ENCODE measurements at regions not wholly inside any gene's neighbourhood (a gene's known extent, or its start where the extent isn't known, plus 50 kb on each side); places are given as distances from the start of the nearest gene placed in this dataset.

- ATAC-seq = no peak
- Mint-ChIP-seq H3K9me3 (peaks cover 13% of the 10 kb centered on the region), H3K4me3 (no peak overlapping the region), H3K27ac (no peak overlapping the region), H3K27me3 (ENCODE audit: insufficient read depth, low read depth, poor library complexity) (peaks cover 4% of the 10 kb centered on the region), H3K4me1 (peaks cover 16% of the 10 kb centered on the region), H3K36me3 (ENCODE audit: low read depth) (peaks cover 33% of the 10 kb centered on the region)
- Histone ChIP-seq H3K4me1 (ENCODE audit: insufficient read depth) (peaks cover 12% of the 10 kb centered on the region; the same call in 1 of the 2 replicates), H3K27ac (ENCODE audit: low read depth) (no peak overlapping the region), H3K27me3 (ENCODE audit: insufficient read depth) (no peaks in the 10 kb centered on the region), H3K4me2 (no peak overlapping the region), H3K9me2 (ENCODE audit: insufficient read depth) (no peaks in the 10 kb centered on the region), H2AFZ (no peak overlapping the region), H3K79me2 (replicated peaks; ENCODE audit: insufficient read depth) (no peaks in the 10 kb centered on the region), H3F3A (replicated peaks; ENCODE audit: low read depth) (no peaks in the 10 kb centered on the region), H3K36me3 (ENCODE audit: insufficient read depth) (no peaks in the 10 kb centered on the region; the same call in 1 of the 2 replicates), H4K20me1 (replicated peaks; ENCODE audit: insufficient read depth) (no peaks in the 10 kb centered on the region), H3K4me3 (no peak overlapping the region)
- DNase-seq (ENCODE audit: low spot score) = no peak
- TF ChIP-seq, protein P1, sequence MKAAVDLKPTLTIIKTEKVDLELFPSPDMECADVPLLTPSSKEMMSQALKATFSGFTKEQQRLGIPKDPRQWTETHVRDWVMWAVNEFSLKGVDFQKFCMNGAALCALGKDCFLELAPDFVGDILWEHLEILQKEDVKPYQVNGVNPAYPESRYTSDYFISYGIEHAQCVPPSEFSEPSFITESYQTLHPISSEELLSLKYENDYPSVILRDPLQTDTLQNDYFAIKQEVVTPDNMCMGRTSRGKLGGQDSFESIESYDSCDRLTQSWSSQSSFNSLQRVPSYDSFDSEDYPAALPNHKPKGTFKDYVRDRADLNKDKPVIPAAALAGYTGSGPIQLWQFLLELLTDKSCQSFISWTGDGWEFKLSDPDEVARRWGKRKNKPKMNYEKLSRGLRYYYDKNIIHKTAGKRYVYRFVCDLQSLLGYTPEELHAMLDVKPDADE (IDR thresholded peaks at IDR 0.05) = no peak
- TF ChIP-seq EZH2phosphoT487 (IDR thresholded peaks at IDR 0.05; ENCODE audit: unreplicated experiment) (no peak), CREB1 (CRISPR knock-in tag; IDR thresholded peaks at IDR 0.05; ENCODE audit: low read depth) (no peak), ZNF114 (CRISPR knock-in tag; IDR thresholded peaks at IDR 0.05) (no peak), JUNB (IDR thresholded peaks at IDR 0.05; ENCODE audit: unreplicated experiment) (no peak), EZH2 (IDR thresholded peaks at IDR 0.05; ENCODE audit: low read depth, unreplicated experiment) (no peak), ZNF331 (CRISPR knock-in tag; IDR thresholded peaks at IDR 0.05; ENCODE audit: low read depth) (no peak), STAT1 (IDR thresholded peaks at IDR 0.05; ENCODE audit: unreplicated experiment) (no peak), NANOG (IDR thresholded peaks at IDR 0.05; ENCODE audit: borderline replicate concordance) (no peak), POLR2AphosphoS5 (IDR thresholded peaks at IDR 0.05; ENCODE audit: low read depth) (no peak)
- TF ChIP-seq, protein P2, sequence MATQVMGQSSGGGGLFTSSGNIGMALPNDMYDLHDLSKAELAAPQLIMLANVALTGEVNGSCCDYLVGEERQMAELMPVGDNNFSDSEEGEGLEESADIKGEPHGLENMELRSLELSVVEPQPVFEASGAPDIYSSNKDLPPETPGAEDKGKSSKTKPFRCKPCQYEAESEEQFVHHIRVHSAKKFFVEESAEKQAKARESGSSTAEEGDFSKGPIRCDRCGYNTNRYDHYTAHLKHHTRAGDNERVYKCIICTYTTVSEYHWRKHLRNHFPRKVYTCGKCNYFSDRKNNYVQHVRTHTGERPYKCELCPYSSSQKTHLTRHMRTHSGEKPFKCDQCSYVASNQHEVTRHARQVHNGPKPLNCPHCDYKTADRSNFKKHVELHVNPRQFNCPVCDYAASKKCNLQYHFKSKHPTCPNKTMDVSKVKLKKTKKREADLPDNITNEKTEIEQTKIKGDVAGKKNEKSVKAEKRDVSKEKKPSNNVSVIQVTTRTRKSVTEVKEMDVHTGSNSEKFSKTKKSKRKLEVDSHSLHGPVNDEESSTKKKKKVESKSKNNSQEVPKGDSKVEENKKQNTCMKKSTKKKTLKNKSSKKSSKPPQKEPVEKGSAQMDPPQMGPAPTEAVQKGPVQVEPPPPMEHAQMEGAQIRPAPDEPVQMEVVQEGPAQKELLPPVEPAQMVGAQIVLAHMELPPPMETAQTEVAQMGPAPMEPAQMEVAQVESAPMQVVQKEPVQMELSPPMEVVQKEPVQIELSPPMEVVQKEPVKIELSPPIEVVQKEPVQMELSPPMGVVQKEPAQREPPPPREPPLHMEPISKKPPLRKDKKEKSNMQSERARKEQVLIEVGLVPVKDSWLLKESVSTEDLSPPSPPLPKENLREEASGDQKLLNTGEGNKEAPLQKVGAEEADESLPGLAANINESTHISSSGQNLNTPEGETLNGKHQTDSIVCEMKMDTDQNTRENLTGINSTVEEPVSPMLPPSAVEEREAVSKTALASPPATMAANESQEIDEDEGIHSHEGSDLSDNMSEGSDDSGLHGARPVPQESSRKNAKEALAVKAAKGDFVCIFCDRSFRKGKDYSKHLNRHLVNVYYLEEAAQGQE (IDR thresholded peaks at IDR 0.05; ENCODE audit: unreplicated experiment) = no peak
- TF ChIP-seq, protein P3, sequence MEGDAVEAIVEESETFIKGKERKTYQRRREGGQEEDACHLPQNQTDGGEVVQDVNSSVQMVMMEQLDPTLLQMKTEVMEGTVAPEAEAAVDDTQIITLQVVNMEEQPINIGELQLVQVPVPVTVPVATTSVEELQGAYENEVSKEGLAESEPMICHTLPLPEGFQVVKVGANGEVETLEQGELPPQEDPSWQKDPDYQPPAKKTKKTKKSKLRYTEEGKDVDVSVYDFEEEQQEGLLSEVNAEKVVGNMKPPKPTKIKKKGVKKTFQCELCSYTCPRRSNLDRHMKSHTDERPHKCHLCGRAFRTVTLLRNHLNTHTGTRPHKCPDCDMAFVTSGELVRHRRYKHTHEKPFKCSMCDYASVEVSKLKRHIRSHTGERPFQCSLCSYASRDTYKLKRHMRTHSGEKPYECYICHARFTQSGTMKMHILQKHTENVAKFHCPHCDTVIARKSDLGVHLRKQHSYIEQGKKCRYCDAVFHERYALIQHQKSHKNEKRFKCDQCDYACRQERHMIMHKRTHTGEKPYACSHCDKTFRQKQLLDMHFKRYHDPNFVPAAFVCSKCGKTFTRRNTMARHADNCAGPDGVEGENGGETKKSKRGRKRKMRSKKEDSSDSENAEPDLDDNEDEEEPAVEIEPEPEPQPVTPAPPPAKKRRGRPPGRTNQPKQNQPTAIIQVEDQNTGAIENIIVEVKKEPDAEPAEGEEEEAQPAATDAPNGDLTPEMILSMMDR (conservative IDR thresholded peaks at IDR 0.05; ENCODE audit: low read depth in 2 of 2) = no peak
- TF ChIP-seq, protein P4, sequence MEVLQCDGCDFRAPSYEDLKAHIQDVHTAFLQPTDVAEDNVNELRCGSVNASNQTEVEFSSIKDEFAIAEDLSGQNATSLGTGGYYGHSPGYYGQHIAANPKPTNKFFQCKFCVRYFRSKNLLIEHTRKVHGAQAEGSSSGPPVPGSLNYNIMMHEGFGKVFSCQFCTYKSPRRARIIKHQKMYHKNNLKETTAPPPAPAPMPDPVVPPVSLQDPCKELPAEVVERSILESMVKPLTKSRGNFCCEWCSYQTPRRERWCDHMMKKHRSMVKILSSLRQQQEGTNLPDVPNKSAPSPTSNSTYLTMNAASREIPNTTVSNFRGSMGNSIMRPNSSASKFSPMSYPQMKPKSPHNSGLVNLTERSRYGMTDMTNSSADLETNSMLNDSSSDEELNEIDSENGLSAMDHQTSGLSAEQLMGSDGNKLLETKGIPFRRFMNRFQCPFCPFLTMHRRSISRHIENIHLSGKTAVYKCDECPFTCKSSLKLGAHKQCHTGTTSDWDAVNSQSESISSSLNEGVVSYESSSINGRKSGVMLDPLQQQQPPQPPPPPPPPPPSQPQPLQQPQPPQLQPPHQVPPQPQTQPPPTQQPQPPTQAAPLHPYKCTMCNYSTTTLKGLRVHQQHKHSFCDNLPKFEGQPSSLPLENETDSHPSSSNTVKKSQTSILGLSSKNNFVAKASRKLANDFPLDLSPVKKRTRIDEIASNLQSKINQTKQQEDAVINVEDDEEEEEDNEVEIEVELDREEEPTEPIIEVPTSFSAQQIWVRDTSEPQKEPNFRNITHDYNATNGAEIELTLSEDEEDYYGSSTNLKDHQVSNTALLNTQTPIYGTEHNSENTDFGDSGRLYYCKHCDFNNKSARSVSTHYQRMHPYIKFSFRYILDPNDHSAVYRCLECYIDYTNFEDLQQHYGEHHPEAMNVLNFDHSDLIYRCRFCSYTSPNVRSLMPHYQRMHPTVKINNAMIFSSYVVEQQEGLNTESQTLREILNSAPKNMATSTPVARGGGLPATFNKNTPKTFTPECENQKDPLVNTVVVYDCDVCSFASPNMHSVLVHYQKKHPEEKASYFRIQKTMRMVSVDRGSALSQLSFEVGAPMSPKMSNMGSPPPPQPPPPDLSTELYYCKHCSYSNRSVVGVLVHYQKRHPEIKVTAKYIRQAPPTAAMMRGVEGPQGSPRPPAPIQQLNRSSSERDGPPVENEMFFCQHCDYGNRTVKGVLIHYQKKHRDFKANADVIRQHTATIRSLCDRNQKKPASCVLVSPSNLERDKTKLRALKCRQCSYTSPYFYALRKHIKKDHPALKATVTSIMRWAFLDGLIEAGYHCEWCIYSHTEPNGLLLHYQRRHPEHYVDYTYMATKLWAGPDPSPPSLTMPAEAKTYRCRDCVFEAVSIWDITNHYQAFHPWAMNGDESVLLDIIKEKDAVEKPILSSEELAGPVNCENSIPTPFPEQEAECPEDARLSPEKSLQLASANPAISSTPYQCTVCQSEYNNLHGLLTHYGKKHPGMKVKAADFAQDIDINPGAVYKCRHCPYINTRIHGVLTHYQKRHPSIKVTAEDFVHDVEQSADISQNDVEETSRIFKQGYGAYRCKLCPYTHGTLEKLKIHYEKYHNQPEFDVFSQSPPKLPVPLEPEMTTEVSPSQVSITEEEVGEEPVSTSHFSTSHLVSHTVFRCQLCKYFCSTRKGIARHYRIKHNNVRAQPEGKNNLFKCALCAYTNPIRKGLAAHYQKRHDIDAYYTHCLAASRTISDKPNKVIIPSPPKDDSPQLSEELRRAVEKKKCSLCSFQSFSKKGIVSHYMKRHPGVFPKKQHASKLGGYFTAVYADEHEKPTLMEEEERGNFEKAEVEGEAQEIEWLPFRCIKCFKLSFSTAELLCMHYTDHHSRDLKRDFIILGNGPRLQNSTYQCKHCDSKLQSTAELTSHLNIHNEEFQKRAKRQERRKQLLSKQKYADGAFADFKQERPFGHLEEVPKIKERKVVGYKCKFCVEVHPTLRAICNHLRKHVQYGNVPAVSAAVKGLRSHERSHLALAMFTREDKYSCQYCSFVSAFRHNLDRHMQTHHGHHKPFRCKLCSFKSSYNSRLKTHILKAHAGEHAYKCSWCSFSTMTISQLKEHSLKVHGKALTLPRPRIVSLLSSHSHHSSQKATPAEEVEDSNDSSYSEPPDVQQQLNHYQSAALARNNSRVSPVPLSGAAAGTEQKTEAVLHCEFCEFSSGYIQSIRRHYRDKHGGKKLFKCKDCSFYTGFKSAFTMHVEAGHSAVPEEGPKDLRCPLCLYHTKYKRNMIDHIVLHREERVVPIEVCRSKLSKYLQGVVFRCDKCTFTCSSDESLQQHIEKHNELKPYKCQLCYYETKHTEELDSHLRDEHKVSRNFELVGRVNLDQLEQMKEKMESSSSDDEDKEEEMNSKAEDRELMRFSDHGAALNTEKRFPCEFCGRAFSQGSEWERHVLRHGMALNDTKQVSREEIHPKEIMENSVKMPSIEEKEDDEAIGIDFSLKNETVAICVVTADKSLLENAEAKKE (CRISPR knock-in tag; IDR thresholded peaks at IDR 0.05) = no peak
These were observed 557.8 kb upstream of the CCDC54 start for GRCh38 chr3:106819440-106819839.

Data from GM23338 (cell line).